ENCODE measurements at regions not wholly inside any gene's neighbourhood (a gene's known extent, or its start where the extent isn't known, plus 50 kb on each side); places are given as distances from the start of the nearest gene placed in this dataset.

DNA sequence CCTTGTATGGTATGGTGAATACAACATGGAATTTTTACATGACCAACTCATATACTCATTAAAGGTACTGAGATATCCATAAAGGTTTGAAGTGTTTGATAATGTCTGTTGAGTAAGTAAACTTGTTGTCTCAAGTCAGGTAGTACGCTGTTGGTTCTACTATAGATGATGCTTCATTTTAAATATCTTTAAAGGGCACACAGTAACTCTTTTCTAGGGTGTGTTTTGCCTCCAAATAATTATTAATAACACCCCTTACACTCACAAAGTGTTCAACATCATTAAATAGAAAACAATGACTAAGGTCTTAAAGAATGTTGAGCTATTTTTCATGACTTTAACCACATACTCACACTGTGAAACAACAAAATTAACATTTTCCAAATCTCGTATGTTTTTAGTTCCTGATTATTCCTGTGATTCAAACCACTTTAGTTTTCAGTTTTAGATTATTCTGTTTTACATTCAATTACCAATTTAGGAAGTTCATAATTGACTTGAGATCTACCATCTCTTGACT is 220.0 kb upstream of the NANOGP8 start:
- no peaks in the 10 kb centered on the region for H3K9me3 ChIP-seq (ENCODE audit: control insufficient read depth, insufficient read depth, low read depth, low read length)
- no peak overlapping the region for H3K4me3 ChIP-seq (ENCODE audit: low read depth, low read length)
- H3K27me3 ChIP-seq (ENCODE audit: control insufficient read depth, insufficient read depth, low read length), result no peaks in the 10 kb centered on the region
- H3K36me3 ChIP-seq (ENCODE audit: control insufficient read depth, insufficient read depth, low read length), result no peaks in the 10 kb centered on the region
- no peak overlapping the region for H3K9ac ChIP-seq (ENCODE audit: low read length)
- H3K4me1 ChIP-seq (ENCODE audit: control insufficient read depth, insufficient read depth, low read length), result peaks cover 11% of the 10 kb centered on the region
- no peak overlapping the region for H3K27ac ChIP-seq (ENCODE audit: low read depth, low read length)

DNA sequence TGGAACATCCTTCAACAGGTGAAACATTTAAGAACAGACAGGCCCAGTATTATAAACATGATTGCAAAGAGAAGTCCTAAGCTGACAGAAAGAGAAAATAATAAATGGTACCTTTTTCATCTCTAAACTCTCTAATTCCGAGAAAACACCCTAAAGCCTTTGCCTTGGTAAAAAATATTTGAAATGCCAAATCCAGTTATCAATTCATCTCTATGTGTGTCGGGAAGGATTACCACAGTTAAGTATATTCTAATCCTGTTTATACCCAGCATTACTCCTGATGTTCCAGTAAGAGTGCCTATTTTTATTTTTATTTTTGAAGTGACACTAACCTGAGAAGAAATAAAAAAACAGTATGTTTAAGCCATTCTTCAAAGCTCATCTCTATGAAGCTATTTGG is 219.3 kb upstream of the NANOGP8 start:
- Histone ChIP-seq H3K27ac (ENCODE audit: low read depth, low read length) (no peak overlapping the region), H3K36me3 (ENCODE audit: control insufficient read depth, insufficient read depth, low read length) (no peaks in the 10 kb centered on the region), H3K4me3 (ENCODE audit: low read depth, low read length) (no peak overlapping the region), H3K4me1 (ENCODE audit: control insufficient read depth, insufficient read depth, low read length) (peaks cover 11% of the 10 kb centered on the region), H3K27me3 (ENCODE audit: control insufficient read depth, insufficient read depth, low read length) (no peaks in the 10 kb centered on the region), H3K9ac (ENCODE audit: low read length) (no peak overlapping the region), H3K9me3 (ENCODE audit: control insufficient read depth, insufficient read depth, low read depth, low read length) (no peaks in the 10 kb centered on the region)

GRCh38 chr15:35302334-35302733 is 217.2 kb upstream of the NANOGP8 start:
- H3K27ac ChIP-seq (ENCODE audit: low read depth, low read length), result no peak overlapping the region
- H3K36me3 ChIP-seq (ENCODE audit: control insufficient read depth, insufficient read depth, low read length), result no peaks in the 10 kb centered on the region
- H3K9ac ChIP-seq (ENCODE audit: low read length), result no peak overlapping the region
- H3K4me3 ChIP-seq (ENCODE audit: low read depth, low read length), result no peak overlapping the region
- H3K9me3 ChIP-seq (ENCODE audit: control insufficient read depth, insufficient read depth, low read depth, low read length), result no peaks in the 10 kb centered on the region
- no peaks in the 10 kb centered on the region for H3K27me3 ChIP-seq (ENCODE audit: control insufficient read depth, insufficient read depth, low read length)
- peaks cover 11% of the 10 kb centered on the region for H3K4me1 ChIP-seq (ENCODE audit: control insufficient read depth, insufficient read depth, low read length)

DNA sequence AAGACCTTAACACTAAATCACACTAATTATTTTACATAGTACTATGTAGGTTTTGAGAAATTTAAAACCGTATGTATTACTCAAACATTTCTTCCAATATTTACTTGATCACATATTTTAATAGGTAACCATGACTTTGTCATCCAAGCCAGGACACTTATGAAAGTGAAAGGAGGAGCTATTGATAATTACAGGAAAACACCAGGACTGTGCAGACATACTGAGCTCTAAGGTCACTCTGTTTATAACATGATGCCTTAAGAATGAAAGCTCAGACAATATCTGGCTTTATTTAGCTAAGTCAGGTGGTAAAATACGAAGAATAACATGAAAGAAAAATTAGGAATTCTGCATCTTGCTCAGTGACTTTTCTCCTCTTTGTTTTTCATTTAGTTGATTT is 216.0 kb upstream of the NANOGP8 start:
- Histone ChIP-seq H3K27me3 (ENCODE audit: control insufficient read depth, insufficient read depth, low read length) (no peaks in the 10 kb centered on the region), H3K4me3 (ENCODE audit: low read depth, low read length) (no peak overlapping the region), H3K36me3 (ENCODE audit: control insufficient read depth, insufficient read depth, low read length) (no peaks in the 10 kb centered on the region), H3K27ac (ENCODE audit: low read depth, low read length) (no peak overlapping the region), H3K4me1 (ENCODE audit: control insufficient read depth, insufficient read depth, low read length) (no peaks in the 10 kb centered on the region), H3K9me3 (ENCODE audit: control insufficient read depth, insufficient read depth, low read depth, low read length) (no peaks in the 10 kb centered on the region), H3K9ac (ENCODE audit: low read length) (no peak overlapping the region)

- Histone ChIP-seq H3K27ac (ENCODE audit: low read depth, low read length) (no peak overlapping the region), H3K4me1 (ENCODE audit: control insufficient read depth, insufficient read depth, low read length) (no peaks in the 10 kb centered on the region), H3K4me3 (ENCODE audit: low read depth, low read length) (no peak overlapping the region), H3K27me3 (ENCODE audit: control insufficient read depth, insufficient read depth, low read length) (no peaks in the 10 kb centered on the region), H3K36me3 (ENCODE audit: control insufficient read depth, insufficient read depth, low read length) (no peaks in the 10 kb centered on the region), H3K9ac (ENCODE audit: low read length) (no peak overlapping the region), H3K9me3 (ENCODE audit: control insufficient read depth, insufficient read depth, low read depth, low read length) (no peaks in the 10 kb centered on the region)
Observed at GRCh38 chr15:35299059-35299735, 214.1 kb upstream of the NANOGP8 start.

DNA sequence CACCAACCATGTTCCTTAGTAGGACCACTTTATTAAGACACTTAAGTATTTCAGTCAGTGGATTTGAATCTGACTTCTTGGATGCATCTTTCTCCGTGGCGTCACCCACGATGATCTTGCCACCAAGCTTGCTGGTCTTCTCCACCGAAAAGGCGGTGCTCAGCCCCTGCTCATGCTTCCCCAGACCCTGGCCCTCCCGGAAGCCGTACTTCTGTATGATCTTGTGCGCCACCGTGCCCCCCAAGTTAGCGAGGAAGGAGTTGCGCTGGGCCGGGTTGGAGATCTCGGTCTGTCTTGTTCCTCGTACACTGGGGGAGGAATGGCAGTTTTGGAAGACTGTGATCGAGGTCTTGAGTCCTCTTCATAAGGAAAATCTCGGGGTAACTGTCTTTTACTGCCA is 213.4 kb upstream of the NANOGP8 start:
- no peak overlapping the region for H3K4me3 ChIP-seq (ENCODE audit: low read depth, low read length)
- H3K27me3 ChIP-seq (ENCODE audit: control insufficient read depth, insufficient read depth, low read length), result no peaks in the 10 kb centered on the region
- H3K4me1 ChIP-seq (ENCODE audit: control insufficient read depth, insufficient read depth, low read length), result peaks cover 3% of the 10 kb centered on the region; the same call in 1 of the 2 replicates
- H3K9ac ChIP-seq (ENCODE audit: low read length), result no peak overlapping the region
- H3K27ac ChIP-seq (ENCODE audit: low read depth, low read length), result no peak overlapping the region
- H3K9me3 ChIP-seq (ENCODE audit: control insufficient read depth, insufficient read depth, low read depth, low read length), result no peaks in the 10 kb centered on the region
- no peaks in the 10 kb centered on the region for H3K36me3 ChIP-seq (ENCODE audit: control insufficient read depth, insufficient read depth, low read length)

DNA sequence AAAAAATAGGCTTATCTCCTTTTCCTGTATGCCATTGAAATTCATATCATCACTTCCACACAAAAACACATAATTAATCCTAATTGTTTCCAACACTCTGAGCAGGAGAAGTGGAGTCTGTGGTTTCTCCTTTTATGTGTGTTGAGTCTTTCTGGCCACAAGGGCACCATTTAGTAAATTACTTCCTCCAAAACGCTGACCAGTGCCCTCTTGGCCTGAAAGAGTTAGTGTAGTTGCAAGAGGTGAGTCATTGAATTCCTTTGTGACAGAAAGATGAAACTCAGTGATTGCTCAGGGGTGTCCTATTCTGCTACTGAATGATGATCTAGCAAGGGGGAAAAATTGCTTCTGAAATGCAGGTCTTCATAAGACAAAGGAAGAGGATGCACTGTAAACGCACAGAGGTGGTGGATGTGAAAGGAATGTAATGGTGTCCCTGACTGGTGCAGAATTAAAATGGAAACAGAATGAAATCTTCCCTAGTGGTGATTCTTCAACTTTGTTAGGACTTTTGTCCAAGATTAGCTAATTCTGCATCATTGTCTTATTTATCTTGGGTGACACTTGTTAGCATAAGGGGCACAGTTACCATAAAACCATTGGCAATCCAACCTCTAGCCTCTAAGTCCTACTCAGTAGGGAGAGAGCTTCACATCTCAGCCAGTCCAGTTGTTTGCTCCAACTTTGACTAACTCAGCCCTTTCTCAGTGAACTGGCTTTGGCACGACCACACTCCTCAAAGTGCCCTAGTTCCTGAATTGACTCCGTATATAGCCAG is 208.4 kb upstream of the NANOGP8 start:
- no peaks in the 10 kb centered on the region for H3K9me3 ChIP-seq (ENCODE audit: control insufficient read depth, insufficient read depth, low read depth, low read length)
- H3K4me1 ChIP-seq (ENCODE audit: control insufficient read depth, insufficient read depth, low read length), result peaks cover 18% of the 10 kb centered on the region; the same call in 1 of the 2 replicates
- H3K36me3 ChIP-seq (ENCODE audit: control insufficient read depth, insufficient read depth, low read length), result no peaks in the 10 kb centered on the region
- H3K4me3 ChIP-seq (ENCODE audit: low read depth, low read length), result no peak overlapping the region
- H3K9ac ChIP-seq (ENCODE audit: low read length), result no peak overlapping the region
- H3K27ac ChIP-seq (ENCODE audit: low read depth, low read length), result no peak overlapping the region
- H3K27me3 ChIP-seq (ENCODE audit: control insufficient read depth, insufficient read depth, low read length), result no peaks in the 10 kb centered on the region

DNA sequence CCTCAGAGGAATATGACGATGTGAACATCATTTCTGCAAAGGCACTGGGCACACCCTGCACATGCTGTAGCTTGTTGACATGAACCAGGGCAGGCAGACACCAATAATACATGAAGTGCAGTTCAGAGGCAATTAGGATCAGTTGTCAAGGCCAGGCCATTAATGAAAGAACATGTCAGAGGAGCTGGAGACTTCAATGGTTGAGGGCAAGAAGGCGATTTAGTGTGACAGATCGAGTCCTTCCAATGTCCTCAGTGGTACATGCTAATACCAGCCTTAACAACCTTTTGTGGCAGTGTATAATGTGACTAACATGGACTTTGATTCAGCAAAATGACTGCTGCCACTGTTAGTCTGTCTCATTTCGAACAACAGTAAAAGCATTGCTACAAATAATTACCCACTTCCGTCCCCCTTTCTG is 205.2 kb upstream of the NANOGP8 start:
- H3K27me3 ChIP-seq (ENCODE audit: control insufficient read depth, insufficient read depth, low read length), result no peaks in the 10 kb centered on the region
- no peak overlapping the region for H3K4me3 ChIP-seq (ENCODE audit: low read depth, low read length)
- H3K36me3 ChIP-seq (ENCODE audit: control insufficient read depth, insufficient read depth, low read length), result no peaks in the 10 kb centered on the region
- H3K9ac ChIP-seq (ENCODE audit: low read length), result no peak overlapping the region
- H3K27ac ChIP-seq (ENCODE audit: low read depth, low read length), result no peak overlapping the region
- H3K9me3 ChIP-seq (ENCODE audit: control insufficient read depth, insufficient read depth, low read depth, low read length), result peaks cover under 1% of the 10 kb centered on the region; the same call in 1 of the 2 replicates
- peaks cover 18% of the 10 kb centered on the region; the same call in 1 of the 2 replicates for H3K4me1 ChIP-seq (ENCODE audit: control insufficient read depth, insufficient read depth, low read length)

DNA sequence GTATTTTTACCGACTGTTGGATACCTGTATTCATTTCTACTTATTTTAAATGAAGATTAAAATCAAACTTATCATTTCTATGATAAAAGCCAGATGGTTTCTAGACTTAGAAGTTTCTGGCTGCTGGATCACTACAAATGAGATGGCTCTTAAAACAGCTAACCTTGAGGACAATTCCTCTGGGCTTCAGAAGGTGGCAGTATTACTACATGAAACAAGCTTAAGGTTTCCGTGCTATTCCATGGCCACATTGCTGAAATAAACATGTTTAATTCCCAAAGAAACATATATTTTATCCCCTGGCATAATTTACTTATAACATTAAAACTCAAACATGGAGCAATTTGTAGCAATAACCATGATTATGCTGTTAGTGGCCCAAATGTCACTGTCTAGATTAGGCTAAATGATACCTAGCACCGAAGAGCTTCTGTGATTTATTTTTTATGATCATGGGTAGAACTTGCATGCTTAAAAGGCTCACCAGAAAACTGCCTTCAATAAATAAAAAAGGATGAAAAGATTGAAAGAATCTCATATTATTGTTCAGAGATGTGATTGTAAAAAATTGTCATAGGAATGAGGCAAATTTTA is 204.0 kb upstream of the NANOGP8 start:
- H3K4me1 ChIP-seq (ENCODE audit: control insufficient read depth, insufficient read depth, low read length), result peaks cover 18% of the 10 kb centered on the region; the same call in 1 of the 2 replicates
- H3K4me3 ChIP-seq (ENCODE audit: low read depth, low read length), result no peak overlapping the region
- H3K27ac ChIP-seq (ENCODE audit: low read depth, low read length), result no peak overlapping the region
- no peaks in the 10 kb centered on the region for H3K36me3 ChIP-seq (ENCODE audit: control insufficient read depth, insufficient read depth, low read length)
- no peak overlapping the region for H3K9ac ChIP-seq (ENCODE audit: low read length)
- peaks cover 6% of the 10 kb centered on the region; the same call in 1 of the 2 replicates for H3K9me3 ChIP-seq (ENCODE audit: control insufficient read depth, insufficient read depth, low read depth, low read length)
- H3K27me3 ChIP-seq (ENCODE audit: control insufficient read depth, insufficient read depth, low read length), result no peaks in the 10 kb centered on the region

- Histone ChIP-seq H3K36me3 (ENCODE audit: control insufficient read depth, insufficient read depth, low read length) (no peaks in the 10 kb centered on the region), H3K4me3 (ENCODE audit: low read depth, low read length) (no peak overlapping the region), H3K9me3 (ENCODE audit: control insufficient read depth, insufficient read depth, low read depth, low read length) (peaks cover 7% of the 10 kb centered on the region; the same call in 1 of the 2 replicates), H3K27me3 (ENCODE audit: control insufficient read depth, insufficient read depth, low read length) (no peaks in the 10 kb centered on the region), H3K9ac (ENCODE audit: low read length) (no peak overlapping the region), H3K27ac (ENCODE audit: low read depth, low read length) (no peak overlapping the region), H3K4me1 (ENCODE audit: control insufficient read depth, insufficient read depth, low read length) (peaks cover 15% of the 10 kb centered on the region; the same call in 1 of the 2 replicates)
Observed at GRCh38 chr15:35288580-35288979, 203.5 kb upstream of the NANOGP8 start.

- Histone ChIP-seq H3K9ac (ENCODE audit: low read length) (no peak overlapping the region), H3K27me3 (ENCODE audit: control insufficient read depth, insufficient read depth, low read length) (no peaks in the 10 kb centered on the region), H3K9me3 (ENCODE audit: control insufficient read depth, insufficient read depth, low read depth, low read length) (peaks cover 9% of the 10 kb centered on the region; the same call in 1 of the 2 replicates), H3K4me1 (ENCODE audit: control insufficient read depth, insufficient read depth, low read length) (peaks cover 9% of the 10 kb centered on the region; the same call in 1 of the 2 replicates), H3K4me3 (ENCODE audit: low read depth, low read length) (no peak overlapping the region), H3K27ac (ENCODE audit: low read depth, low read length) (no peak overlapping the region), H3K36me3 (ENCODE audit: control insufficient read depth, insufficient read depth, low read length) (no peaks in the 10 kb centered on the region)
Observed at GRCh38 chr15:35286721-35287120, 201.6 kb upstream of the NANOGP8 start.
